Psoas muscle (tissue), 7 donors: ENCODE measurements at regions not wholly inside any gene's neighbourhood (a gene's known extent, or its start where the extent isn't known, plus 50 kb on each side); places are given as distances from the start of the nearest gene placed in this dataset.
"Not testable (repeated sequence)": the region's sequence is repeated elsewhere in the genome, so short reads cannot be mapped to it uniquely, and the experiment has no call there.

Source experiments
- ATAC-seq, 4 donors: fragments of 200-7000 bp; cut with Tn5 transposase; one replicate each; pipeline ENCODE4 v1.9.1; 2020; ENCODE audit warnings: moderate library complexity in 3 of 4, mild to moderate bottlenecking in 2 of 4
- DNase-seq, 2 donors: peaks; one replicate each; pipeline ENCODE4 v3.0.0-alpha.2; 2020
- H3K27ac ChIP-seq: fragments of 200-600 bp; one replicate; pipeline ENCODE4 v1.8.0; 2022
- H3K27me3 ChIP-seq, 3 donors: fragments of 200-600 bp in 1 of 3; one replicate each; pipeline versions ENCODE4 v1.6.1 to v1.8.0; 2013 to 2022; ENCODE audit warnings: low read length in 2 of 3, mild to moderate bottlenecking in 2 of 3, moderate library complexity in 1 of 3; ENCODE audit not compliant: insufficient read depth in 3 of 3
- H3K36me3 ChIP-seq, 2 donors: fragments of 200-600 bp in 1 of 2; one replicate each; pipeline versions ENCODE4 v1.6.1 to v1.8.0; 2013 to 2022; ENCODE audit warnings: low read depth in 1 of 2, mild to moderate bottlenecking in 1 of 2, moderate library complexity in 1 of 2; ENCODE audit not compliant: insufficient read depth in 1 of 2
- H3K4me1 ChIP-seq: fragments of 200-600 bp; one replicate; pipeline ENCODE4 v1.8.0; 2022
- H3K4me3 ChIP-seq: fragments of 200-600 bp; one replicate; pipeline ENCODE4 v1.8.0; 2022; ENCODE audit warnings: mild to moderate bottlenecking
- H3K9me3 ChIP-seq: fragments of 200-600 bp; one replicate; pipeline ENCODE4 v1.8.0; 2022
- CTCF ChIP-seq: fragments of 200-600 bp; IDR thresholded peaks from one replicate; pipeline ENCODE4 v1.8.0; 2022; ENCODE audit warnings: antibody characterized with exemption
- WGBS, 3 donors: extraction: QIAGEN DNeasy Blood & Tissue Kit; methylation state at CpG; one replicate each; pipeline versions ENCODE4 v1.1.6 to v1.1.7; 2013; 5-methylcytosine and 5-hydroxymethylcytosine counted together
- intact Hi-C, 2 donors: fragments of 100-400 bp; cut with DNase I; formaldehyde crosslinking; loops; one replicate each; pipeline versions ENCODE4 v1.11.0 to v1.14.2; 2022
- donor health status: healthy with polysubstance abuse.
- donor health status: DM: no; HTN: no; CAD: no; lungs with moderate emphysema.
- donor health status: Bipolar disorder and iron deficiency.
- donor health status: healthy.
- donor health status: DM: yes; HTN: yes; CAD: no.
- donor health status: DM: no; HTN: no; CAD: no.
- donor health status: DM: yes; HTN: yes; CAD: no.

- WGBS, 3 donors: 87 to 95% (median 90%) methylated on average over 2 of the region's 2 CpGs
- ATAC-seq: no peak
- intact Hi-C loops: no loop called here
- Histone ChIP-seq H3K9me3 (no peaks in the 10 kb centered on the region), H3K4me1 (no peaks in the 10 kb centered on the region), H3K27me3 (no peaks in the 10 kb centered on the region), H3K27ac (no peak overlapping the region), H3K36me3 (no peaks in the 10 kb centered on the region), H3K4me3 (no peak overlapping the region)
- DNase-seq: no peak
- no peak for TF ChIP-seq CTCF
These were observed 220.7 kb downstream of the MEX3B start for GRCh38 chr15:81825136-81825535.

- intact Hi-C loops, H3K27ac ChIP-seq, H3K4me3 ChIP-seq, H3K4me1 ChIP-seq, ATAC-seq, DNase-seq, H3K9me3 ChIP-seq, H3K36me3 ChIP-seq, H3K27me3 ChIP-seq: not testable (repeated sequence)
- WGBS, 3 donors: 88 to 100% (median 96%) methylated on average over 1 of the region's 1 CpG
These were observed 223.2 kb downstream of the MEX3B start for GRCh38 chr15:81822587-81822986.

GRCh38 chr15:81819924-81820635 is 225.7 kb downstream of the MEX3B start:
- Histone ChIP-seq H3K27me3 (no peaks in the 10 kb centered on the region), H3K4me1 (no peaks in the 10 kb centered on the region), H3K4me3 (no peak overlapping the region), H3K9me3 (no peaks in the 10 kb centered on the region), H3K27ac (no peak overlapping the region), H3K36me3 (no peaks in the 10 kb centered on the region)
- ATAC-seq (no peak), DNase-seq (no peak)
- no peak for TF ChIP-seq CTCF
- WGBS, 3 donors: 69 to 82% (median 74%) methylated on average over 5 of the region's 5 CpGs
- intact Hi-C loops: no loop called here

GRCh38 chr15:81814882-81815455 is 230.8 kb downstream of the MEX3B start:
- Histone ChIP-seq H3K27me3 (no peaks in the 10 kb centered on the region), H3K9me3 (no peaks in the 10 kb centered on the region), H3K36me3 (no peaks in the 10 kb centered on the region), H3K4me1 (no peaks in the 10 kb centered on the region), H3K4me3 (no peak overlapping the region), H3K27ac (no peak overlapping the region)
- no peak for DNase-seq
- 88 to 93% (median 91%) methylated on average over 7 of the region's 7 CpGs for WGBS, 3 donors
- no peak for ATAC-seq
- intact Hi-C loops: no loop called here
- no peak for TF ChIP-seq CTCF

GRCh38 chr15:81813215-81813614 is 232.6 kb downstream of the MEX3B start:
- intact Hi-C loops: no loop called here
- Histone ChIP-seq H3K27ac (no peak overlapping the region), H3K27me3 (no peaks in the 10 kb centered on the region), H3K4me1 (no peaks in the 10 kb centered on the region), H3K9me3 (no peaks in the 10 kb centered on the region), H3K4me3 (no peak overlapping the region), H3K36me3 (no peaks in the 10 kb centered on the region)
- WGBS, 3 donors: 73 to 79% (median 75%) methylated on average over 3 of the region's 3 CpGs
- no peak for ATAC-seq
- DNase-seq: no peak
- TF ChIP-seq CTCF: no peak
